ENCODE measurements at regions not wholly inside any gene's neighbourhood (a gene's known extent, or its start where the extent isn't known, plus 50 kb on each side); places are given as distances from the start of the nearest gene placed in this dataset.

- Histone ChIP-seq H3K4me2 (ENCODE audit: low read length) (no peak overlapping the region), H3K27me3 (ENCODE audit: insufficient read depth, low read depth, low read length) (no peaks in the 10 kb centered on the region), H3K9ac (ENCODE audit: low read length) (no peak overlapping the region), H3F3A (ENCODE audit: insufficient read depth, low read length, poor library complexity, severe bottlenecking) (no peaks in the 10 kb centered on the region), H3K9me3 (ENCODE audit: low read length) (no peaks in the 10 kb centered on the region), H3K79me2 (replicated peaks; ENCODE audit: insufficient read depth, low read length) (no peaks in the 10 kb centered on the region), H3K4me3 (ENCODE audit: low read length) (no peak overlapping the region), H4K20me1 (ENCODE audit: insufficient read depth) (no peaks in the 10 kb centered on the region), H3K27ac (ENCODE audit: low read length) (no peak overlapping the region), H3K9me2 (ENCODE audit: insufficient read depth, low read length) (no peaks in the 10 kb centered on the region), H3K36me3 (ENCODE audit: insufficient read depth, low read length) (no peaks in the 10 kb centered on the region), H2AFZ (ENCODE audit: low read depth, low read length) (no peak overlapping the region)
- no peak for TF ChIP-seq EZH2 (IDR thresholded peaks at IDR 0.05; ENCODE audit: borderline replicate concordance, insufficient read depth, low read length, poor library complexity, severe bottlenecking)
- no peak for TF ChIP-seq TAF1 (IDR thresholded peaks at IDR 0.05; ENCODE audit: low read depth)
These were observed 355.2 kb upstream of the RASGEF1B start for GRCh38 chr4:81826817-81827424.

DNA sequence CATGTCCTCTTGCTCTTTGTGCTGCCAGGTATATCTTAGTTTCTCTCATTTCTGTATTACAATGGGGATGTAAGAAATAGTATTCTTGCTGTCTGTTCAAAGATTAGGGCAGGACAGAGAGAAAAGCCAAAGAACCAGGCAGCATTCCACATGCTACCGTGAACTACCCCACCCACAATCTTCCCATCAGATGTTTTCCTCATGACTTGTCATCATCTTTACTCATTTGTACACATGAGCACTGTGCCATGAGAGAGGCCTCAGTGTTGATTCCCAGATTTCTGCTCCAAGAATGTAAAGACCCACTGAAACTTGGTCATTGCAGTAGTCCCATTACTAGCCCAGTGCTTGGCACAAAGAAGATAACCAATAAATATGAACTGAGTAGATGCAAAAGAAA, 354.6 kb upstream of the RASGEF1B start:
- Histone ChIP-seq H3K9me3 (ENCODE audit: low read length) (no peaks in the 10 kb centered on the region), H3K4me3 (ENCODE audit: low read length) (no peak overlapping the region), H3K36me3 (ENCODE audit: insufficient read depth, low read length) (no peaks in the 10 kb centered on the region), H3K27ac (ENCODE audit: low read length) (no peak overlapping the region), H3K9ac (ENCODE audit: low read length) (no peak overlapping the region), H3K9me2 (ENCODE audit: insufficient read depth, low read length) (no peaks in the 10 kb centered on the region), H3K27me3 (ENCODE audit: insufficient read depth, low read depth, low read length) (no peaks in the 10 kb centered on the region), H3K4me2 (ENCODE audit: low read length) (no peak overlapping the region), H2AFZ (ENCODE audit: low read depth, low read length) (no peak overlapping the region), H4K20me1 (ENCODE audit: insufficient read depth) (no peaks in the 10 kb centered on the region), H3F3A (ENCODE audit: insufficient read depth, low read length, poor library complexity, severe bottlenecking) (no peaks in the 10 kb centered on the region), H3K79me2 (replicated peaks; ENCODE audit: insufficient read depth, low read length) (no peaks in the 10 kb centered on the region)
- TF ChIP-seq CTCF (IDR thresholded peaks at IDR 0.05; ENCODE audit: poor library complexity, severe bottlenecking) (no peak), REST (IDR thresholded peaks at IDR 0.05; ENCODE audit: borderline replicate concordance) (no peak), SMC3 (conservative IDR thresholded peaks at IDR 0.05; ENCODE audit: poor library complexity) (no peak), EZH2 (IDR thresholded peaks at IDR 0.05; ENCODE audit: borderline replicate concordance, insufficient read depth, low read length, poor library complexity, severe bottlenecking) (no peak), TAF1 (IDR thresholded peaks at IDR 0.05; ENCODE audit: low read depth) (no peak), EP300 (conservative IDR thresholded peaks at IDR 0.05; ENCODE audit: poor library complexity, severe bottlenecking) (no peak), RAD21 (conservative IDR thresholded peaks at IDR 0.05) (no peak), MXI1 (conservative IDR thresholded peaks at IDR 0.05; ENCODE audit: poor library complexity, severe bottlenecking) (no peak), POLR2AphosphoS5 (IDR thresholded peaks at IDR 0.05) (no peak)
